Right atrium auricular region (tissue), 2 donors: ENCODE measurements at regions not wholly inside any gene's neighbourhood (a gene's known extent, or its start where the extent isn't known, plus 50 kb on each side); places are given as distances from the start of the nearest gene placed in this dataset.
"Not testable (repeated sequence)": the region's sequence is repeated elsewhere in the genome, so short reads cannot be mapped to it uniquely, and the experiment has no call there.

Experiments used
- DNase-seq: peaks from one replicate; pipeline ENCODE4 v3.0.0-alpha.2; 2019; ENCODE audit warnings: low spot score
- H3K27ac ChIP-seq, 2 donors: fragments of 200-600 bp; sonication (generic); 1 replicate in 1 of 2; 2 replicates in 1 of 2; pipeline ENCODE4 v1.5.1; 2016 to 2019
- H3K27me3 ChIP-seq, 2 donors: fragments of 200-600 bp; sonication (generic); one replicate each; pipeline versions ENCODE4 v1.5.1 to v1.6.0; 2017 to 2019
- H3K36me3 ChIP-seq: fragments of 200-600 bp; sonication (generic); one replicate; pipeline ENCODE4 v1.5.1; 2016
- H3K4me1 ChIP-seq, 2 donors: fragments of 200-600 bp; sonication (generic); one replicate each; pipeline versions ENCODE4 v1.5.1 to v1.6.0; 2017 to 2019
- H3K4me3 ChIP-seq, 2 donors: fragments of 200-600 bp; sonication (generic); 1 replicate in 1 of 2; 2 replicates in 1 of 2; pipeline ENCODE4 v1.5.1; 2017 to 2019; ENCODE audit warnings: mild to moderate bottlenecking in 1 of 2, moderate library complexity in 1 of 2
- H3K9me3 ChIP-seq, 2 donors: fragments of 200-600 bp; sonication (generic); one replicate each; pipeline ENCODE4 v1.5.1; 2019
- CTCF ChIP-seq, 2 donors: fragments of 200-600 bp; sonication (generic); IDR thresholded peaks; one replicate each; pipeline ENCODE4 v1.5.1; 2019; ENCODE audit warnings: antibody characterized with exemption in 2 of 2

- H3K9me3 ChIP-seq: no peaks in the 10 kb centered on the region
- H3K36me3 ChIP-seq: no peaks in the 10 kb centered on the region
- peaks cover 0 to 3% of the 10 kb centered on the region in 2 donors for H3K4me1 ChIP-seq
- H3K4me3 ChIP-seq: no peak overlapping the region
- H3K27ac ChIP-seq: no peak overlapping the region
- no peak for TF ChIP-seq CTCF (IDR thresholded peaks at IDR 0.05)
- H3K27me3 ChIP-seq: no peaks in the 10 kb centered on the region
- no peak for DNase-seq
These were observed 137.2 kb upstream of the IGFBP3 start for GRCh38 chr7:46058086-46058823.

- Histone ChIP-seq H3K27me3 (no peaks in the 10 kb centered on the region), H3K36me3 (no peaks in the 10 kb centered on the region), H3K4me1 (peaks cover 0 to 3% of the 10 kb centered on the region in 2 donors), H3K9me3 (no peaks in the 10 kb centered on the region), H3K4me3 (no peak overlapping the region), H3K27ac (no peak overlapping the region)
- TF ChIP-seq CTCF (IDR thresholded peaks at IDR 0.05): no peak
- DNase-seq: no peak
These were observed 133.8 kb upstream of the IGFBP3 start for GRCh38 chr7:46054915-46055314.

DNA sequence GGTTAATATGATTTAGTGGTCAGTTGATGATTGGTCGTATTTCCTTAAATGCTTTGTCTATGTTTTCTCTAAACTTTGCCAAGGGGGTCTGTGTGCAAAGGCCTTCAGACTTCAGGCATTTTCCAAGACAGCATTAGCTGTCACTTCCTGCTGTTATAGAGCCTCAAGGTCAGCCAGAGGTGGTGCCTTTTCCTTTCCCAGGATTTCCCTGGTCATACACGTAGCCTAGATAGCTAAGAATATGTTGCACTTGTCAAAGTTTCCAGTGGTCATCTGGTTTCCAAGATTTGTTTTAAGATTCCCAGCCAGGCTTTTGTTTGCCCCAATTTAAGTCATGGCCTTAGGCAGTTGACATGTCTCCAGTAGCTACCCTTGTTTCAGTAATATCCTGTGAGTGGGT, 133.2 kb upstream of the IGFBP3 start:
- Histone ChIP-seq H3K4me1 (peaks cover 0 to 3% of the 10 kb centered on the region in 2 donors), H3K27ac (no peak overlapping the region), H3K4me3 (no peak overlapping the region), H3K27me3 (no peaks in the 10 kb centered on the region), H3K9me3 (no peaks in the 10 kb centered on the region), H3K36me3 (no peaks in the 10 kb centered on the region)
- TF ChIP-seq CTCF (IDR thresholded peaks at IDR 0.05): no peak
- DNase-seq: no peak

GRCh38 chr7:46047581-46047980, 126.5 kb upstream of the IGFBP3 start:
- Histone ChIP-seq H3K4me3 (no peak overlapping the region), H3K4me1 (no peaks in the 10 kb centered on the region), H3K36me3 (no peaks in the 10 kb centered on the region), H3K27ac (no peak overlapping the region), H3K9me3 (no peaks in the 10 kb centered on the region), H3K27me3 (no peaks in the 10 kb centered on the region)
- DNase-seq: no peak
- no peak for TF ChIP-seq CTCF (IDR thresholded peaks at IDR 0.05)

- H3K27ac ChIP-seq, H3K4me3 ChIP-seq, H3K36me3 ChIP-seq, H3K4me1 ChIP-seq, H3K9me3 ChIP-seq, H3K27me3 ChIP-seq, DNase-seq: not testable (repeated sequence)
These were observed 122.3 kb upstream of the IGFBP3 start for GRCh38 chr7:46043338-46043737.

- not testable (repeated sequence) for DNase-seq, H3K27ac ChIP-seq, H3K9me3 ChIP-seq, H3K36me3 ChIP-seq, H3K4me3 ChIP-seq, H3K27me3 ChIP-seq, H3K4me1 ChIP-seq
These were observed 118.7 kb upstream of the IGFBP3 start for GRCh38 chr7:46039813-46040212.

DNA sequence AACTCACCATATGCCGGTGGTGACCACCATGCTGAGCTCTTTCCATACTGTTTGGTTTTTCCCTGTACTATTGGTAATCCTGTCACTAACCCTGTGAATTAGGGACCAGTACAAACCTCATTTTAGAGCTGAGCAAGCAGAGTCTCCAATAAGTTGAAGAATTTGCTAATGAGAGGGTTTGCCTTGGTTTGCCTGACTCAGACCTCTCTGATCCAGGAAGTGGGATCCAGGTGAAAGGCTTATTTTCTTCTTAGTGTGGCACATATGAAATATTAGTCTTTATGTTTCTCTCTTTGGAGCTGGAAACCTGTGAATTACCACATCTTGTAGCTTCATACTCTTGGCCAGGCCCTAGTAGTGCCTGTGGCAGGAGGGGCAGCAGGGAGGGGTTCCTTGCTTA, 114.1 kb upstream of the IGFBP3 start:
- Histone ChIP-seq H3K4me1 (peaks cover 0 to 16% of the 10 kb centered on the region in 2 donors), H3K9me3 (no peaks in the 10 kb centered on the region), H3K27ac (no peak overlapping the region), H3K4me3 (no peak overlapping the region), H3K36me3 (no peaks in the 10 kb centered on the region), H3K27me3 (no peaks in the 10 kb centered on the region)
- DNase-seq: no peak
- TF ChIP-seq CTCF (IDR thresholded peaks at IDR 0.05): no peak
